ENCODE measurements at regions not wholly inside any gene's neighbourhood (a gene's known extent, or its start where the extent isn't known, plus 50 kb on each side); places are given as distances from the start of the nearest gene placed in this dataset.
"Not testable (repeated sequence)": the region's sequence is repeated elsewhere in the genome, so short reads cannot be mapped to it uniquely, and the experiment has no call there.

DNA sequence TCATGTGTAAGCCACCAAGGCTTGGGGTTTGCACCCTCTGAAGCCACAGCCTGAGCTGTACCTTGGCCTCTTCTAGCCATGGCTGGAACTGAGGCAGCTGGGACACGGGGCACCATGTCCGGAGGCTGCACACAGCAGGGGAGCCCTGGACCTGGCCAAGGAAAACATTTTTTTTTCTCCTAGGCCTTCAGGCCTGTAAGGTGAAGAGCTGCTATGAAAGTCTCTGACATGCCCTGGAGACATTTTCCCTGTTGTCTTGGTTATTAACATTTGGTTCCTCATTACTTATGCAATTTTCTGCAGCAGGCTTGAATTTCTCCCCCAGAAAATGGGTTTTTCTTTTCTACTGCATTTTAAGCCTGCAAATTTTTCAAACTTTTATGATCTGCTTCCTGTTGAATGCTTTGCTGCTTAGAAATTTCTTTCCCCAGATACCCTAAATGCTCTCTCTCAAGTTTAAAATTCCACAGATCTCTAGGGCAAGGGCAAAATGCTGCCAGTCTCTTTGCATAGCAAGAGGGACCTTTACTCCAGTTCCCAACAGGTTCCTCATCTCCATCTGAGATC is 295.8 kb downstream of the LTN1 start:
- no peak for DNase-seq

DNA sequence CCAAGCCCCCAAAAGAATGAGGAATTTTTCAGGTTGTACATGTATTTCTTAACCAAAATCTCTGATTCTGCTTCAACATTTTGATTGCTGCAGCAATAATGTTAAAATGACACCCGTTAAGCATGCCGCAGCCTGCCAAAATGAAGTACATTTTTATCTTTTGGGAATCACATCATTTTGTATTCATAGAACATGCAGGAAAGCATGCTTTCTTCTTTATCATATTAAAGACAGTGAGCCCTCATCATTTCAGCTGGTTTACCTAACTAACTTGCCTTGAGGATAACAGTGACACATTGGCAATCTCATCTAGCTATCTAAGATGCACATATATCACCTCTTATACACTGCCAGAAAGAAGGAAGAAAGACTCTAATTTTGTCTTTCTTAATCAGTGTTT is 299.2 kb downstream of the LTN1 start:
- no peak for DNase-seq

DNA sequence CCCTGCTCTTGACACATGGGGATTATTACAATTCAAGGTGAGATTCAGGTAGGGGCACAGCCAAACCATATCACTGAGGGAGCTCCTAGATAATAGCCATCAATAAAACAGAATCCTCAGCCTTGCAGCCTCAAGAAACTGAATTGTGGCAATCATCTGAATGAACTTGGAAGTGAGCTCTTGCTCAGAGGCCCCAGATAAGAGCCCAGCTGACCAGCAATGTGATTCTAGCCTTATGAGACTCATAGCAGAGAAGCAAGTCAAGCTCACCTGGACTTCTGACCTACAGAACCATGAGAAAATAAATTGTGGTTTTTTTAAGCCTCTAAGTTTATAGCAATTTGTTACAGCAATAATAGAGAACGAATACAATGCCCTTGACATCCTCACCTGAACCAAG is 302.5 kb downstream of the LTN1 start:
- DNase-seq: no peak

DNA sequence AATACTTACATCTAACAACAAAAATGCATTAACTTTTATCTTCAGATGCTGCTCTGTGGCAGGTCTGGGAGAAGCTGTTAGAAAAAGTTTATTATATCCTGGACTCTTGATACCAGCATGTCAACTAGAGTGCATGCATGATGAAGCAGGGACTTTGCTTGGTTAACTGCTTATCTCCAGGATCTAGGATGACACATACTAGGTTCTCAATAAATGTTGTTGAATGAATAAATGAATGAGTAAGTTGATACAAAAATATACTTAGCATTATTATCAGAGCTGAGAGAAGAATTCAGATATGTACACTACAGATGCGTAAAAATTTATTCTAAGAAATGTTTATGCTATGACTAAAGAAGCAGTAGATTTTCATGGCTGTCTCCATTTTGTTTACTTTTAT is 304.3 kb downstream of the LTN1 start:
- DNase-seq: no peak

DNA sequence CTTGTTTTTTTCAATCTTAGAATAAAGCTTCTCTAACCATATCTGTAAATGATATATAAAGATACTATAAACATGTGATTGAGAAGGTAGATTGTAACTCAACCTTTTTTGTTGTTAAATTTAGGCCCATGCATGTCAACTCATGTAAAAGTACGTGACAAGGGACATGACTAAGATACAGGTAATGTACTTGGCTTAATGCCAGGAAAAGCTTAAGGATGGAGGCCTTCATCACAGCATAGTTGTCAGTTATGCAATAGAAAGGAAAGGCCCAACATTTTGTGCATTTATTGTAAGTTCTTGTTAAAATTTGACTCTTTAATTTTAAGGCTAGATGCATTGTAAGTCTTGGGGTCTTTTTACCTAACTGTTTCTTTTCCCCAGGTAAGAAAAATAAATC is 305.1 kb downstream of the LTN1 start:
- DNase-seq: no peak

DNA sequence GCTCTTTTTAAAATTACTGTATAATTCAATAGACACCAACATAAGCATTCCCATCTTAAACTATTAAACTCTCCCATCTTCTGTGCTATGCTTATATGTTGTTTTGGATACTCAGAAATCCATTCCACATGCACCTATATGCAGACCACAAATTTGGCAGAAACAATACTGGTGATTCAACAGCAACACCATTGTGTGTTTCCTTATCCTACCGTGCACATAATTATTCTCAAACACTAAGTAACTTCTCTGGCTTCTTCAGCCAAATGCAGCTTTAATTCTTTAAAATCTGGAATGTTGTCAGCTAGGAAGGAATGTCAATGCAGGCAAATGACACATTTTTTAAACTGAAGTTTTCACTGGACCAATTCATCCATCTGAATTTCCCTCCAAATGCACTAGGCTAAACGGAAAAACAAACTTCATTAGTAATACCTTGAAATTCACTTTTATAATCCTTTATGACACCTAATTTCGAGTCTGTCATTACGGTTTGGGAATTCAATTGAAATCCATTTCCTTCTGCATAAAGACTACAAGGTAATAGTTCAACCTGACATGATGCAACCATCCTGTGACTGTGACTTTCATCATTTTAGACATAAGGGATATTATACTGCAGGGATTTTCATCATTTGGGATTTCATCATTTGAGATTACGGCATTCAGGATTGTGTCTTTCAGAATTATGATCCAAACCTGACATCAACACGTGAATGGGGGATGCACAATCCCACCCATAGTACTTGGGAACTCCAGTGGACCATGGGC is 308.5 kb downstream of the LTN1 start:
- no peak for DNase-seq

- not testable (repeated sequence) for DNase-seq
Observed at GRCh38 chr21:28682884-28683283, 309.8 kb downstream of the LTN1 start.

DNA sequence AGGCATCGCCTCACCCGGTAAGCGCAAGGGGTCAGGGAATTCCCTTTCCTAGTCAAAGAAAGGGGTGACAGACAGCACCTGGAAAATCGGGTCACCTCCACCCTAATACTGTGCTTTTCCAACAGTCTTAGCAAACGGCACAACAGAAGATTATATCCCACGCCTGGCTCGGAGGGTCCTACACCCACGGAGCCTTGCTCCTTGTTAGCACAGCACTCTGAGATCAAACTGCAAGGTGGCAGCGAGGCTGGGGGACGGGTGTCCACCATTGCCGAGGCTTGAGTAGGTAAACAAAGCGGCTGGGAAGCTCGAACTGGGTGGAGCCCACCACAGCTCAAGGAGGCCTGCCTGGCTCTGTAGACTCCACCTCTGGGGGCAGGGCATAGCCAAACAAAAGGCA is 315.6 kb downstream of the LTN1 start:
- DNase-seq: not testable (repeated sequence)

DNA sequence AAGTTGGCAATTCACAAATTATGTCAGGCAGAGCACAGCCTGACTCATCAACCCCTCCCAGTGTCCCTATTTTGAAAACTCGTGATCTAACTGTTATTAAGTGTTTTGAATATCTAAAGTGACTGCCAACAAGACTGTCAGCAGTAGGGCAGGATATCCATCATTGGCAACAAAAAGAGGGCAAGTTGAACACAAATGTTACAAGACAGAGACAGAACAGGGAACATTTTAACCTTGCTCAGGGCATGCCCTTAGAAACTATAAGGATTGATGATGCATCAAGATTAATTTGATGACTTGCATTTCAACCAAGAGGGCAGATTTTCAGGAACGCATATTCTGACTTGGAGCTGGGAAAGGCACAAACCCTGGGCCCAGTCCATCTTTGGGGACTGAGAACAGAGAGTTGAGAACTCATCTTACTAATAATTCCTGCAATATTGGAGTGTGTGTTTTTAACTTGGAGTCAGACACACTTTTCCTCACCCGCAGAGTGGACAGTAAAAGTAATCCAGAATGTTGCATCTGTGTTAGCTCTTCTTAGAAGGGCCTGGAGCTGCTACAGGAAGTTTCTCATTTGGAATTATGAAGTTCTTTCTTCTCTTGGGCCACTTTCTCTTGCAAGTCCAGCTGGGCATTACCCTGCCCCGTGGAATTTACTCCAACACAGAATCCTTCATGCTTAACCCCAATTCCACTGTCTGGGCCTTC is 317.2 kb downstream of the LTN1 start:
- DNase-seq: no peak

- no peak for DNase-seq
Observed at GRCh38 chr21:28674763-28675162, 317.9 kb downstream of the LTN1 start.

DNA sequence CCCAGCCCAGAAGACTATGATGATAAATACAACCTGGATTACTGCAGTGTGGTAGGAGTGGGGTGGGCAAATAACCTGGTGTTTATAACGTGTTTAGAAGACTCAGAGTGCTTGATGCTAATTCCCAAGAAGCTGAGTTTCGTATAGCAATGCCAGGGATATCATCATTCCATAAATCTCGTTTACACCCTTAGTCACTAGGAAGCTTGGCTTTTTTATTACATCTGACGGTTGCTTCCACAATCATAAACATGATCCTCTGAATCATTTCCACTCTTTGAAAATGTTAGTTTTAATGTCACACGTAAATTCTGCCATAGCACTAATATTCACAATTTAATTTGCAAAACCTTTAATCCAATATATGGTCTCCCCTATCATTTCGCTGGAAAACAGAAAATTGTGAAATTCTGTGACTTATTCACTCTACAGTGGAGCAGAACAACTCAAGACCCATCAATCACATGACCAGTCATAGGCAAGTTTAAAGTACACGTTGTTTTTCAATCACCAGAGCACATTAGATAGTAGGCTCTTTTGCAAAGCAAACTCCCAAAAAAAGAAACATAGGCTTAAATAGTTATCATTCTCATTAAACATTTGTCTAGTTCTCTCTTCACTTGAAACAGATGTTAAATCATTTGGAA is 321.0 kb downstream of the LTN1 start:
- no peak for DNase-seq

DNA sequence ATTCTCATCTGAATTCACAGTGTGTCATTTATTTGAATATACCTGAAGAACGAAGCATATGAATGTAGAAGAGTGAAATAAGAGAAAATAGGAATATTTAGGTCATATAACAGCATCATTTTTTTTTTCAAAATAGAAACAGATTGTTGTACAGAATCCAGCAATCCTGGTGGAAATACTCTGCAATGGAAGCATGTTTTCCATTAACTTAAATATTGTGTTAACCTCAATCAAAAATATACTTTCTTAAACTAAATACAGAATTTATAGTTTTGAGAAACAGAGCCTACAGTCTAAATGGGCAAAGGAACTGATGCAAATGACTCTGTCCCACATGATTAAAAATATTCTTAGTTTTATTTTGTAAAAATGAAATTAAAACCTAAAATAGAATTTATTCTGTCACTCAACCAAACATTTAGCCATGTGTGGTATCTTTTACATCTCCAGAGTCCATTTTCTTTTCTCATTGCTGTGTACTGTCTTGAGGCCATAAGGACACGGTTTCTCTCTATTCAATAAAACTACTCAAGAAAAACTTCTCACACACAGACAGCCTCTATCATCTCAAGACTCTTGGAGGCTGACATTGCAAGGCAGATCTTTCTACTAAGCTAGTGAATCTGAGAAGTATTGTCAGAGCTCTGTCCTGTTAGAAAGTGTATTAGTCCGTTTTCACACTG is 322.6 kb downstream of the LTN1 start:
- no peak for DNase-seq

DNA sequence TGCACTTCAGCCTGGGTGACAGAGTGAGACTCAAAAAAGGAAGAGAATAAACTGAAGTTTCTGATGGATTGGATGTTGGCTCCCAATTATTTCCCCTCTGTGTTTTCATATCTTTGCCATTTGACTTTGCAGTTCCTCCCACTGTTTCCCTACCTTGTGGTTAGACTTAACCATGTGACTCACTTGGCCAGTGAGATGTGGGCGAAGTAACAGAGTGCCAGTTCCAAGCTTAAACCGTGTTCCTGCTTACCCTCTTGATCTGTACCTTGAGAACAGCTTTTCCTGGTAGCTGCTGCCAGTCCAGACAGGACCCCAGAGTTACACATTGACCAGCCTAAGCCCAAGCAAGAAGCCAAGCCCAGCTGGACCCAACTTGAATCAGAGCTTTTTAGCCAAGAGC is 323.4 kb downstream of the LTN1 start:
- no peak for DNase-seq

DNA sequence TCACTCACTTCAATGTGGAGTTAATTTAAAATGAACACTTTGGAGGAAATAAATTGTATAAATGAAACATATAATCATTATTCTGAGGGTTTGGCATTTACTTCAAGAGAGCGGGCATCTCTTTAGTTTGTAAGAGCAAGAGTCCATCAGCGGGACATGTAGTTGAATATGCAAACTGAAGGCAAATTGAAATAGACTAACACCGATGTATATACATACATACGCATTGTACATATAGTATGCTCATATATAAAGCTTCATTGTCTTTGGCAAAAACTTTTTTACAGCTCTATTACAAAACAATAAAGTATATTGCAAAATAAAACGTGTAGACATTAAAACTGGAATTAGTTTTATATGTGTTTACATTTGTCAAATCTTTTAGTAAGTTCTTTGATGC is 328.9 kb downstream of the LTN1 start:
- DNase-seq: no peak

GRCh38 chr21:28663111-28663693 is 329.5 kb downstream of the LTN1 start:
- no peak for DNase-seq

GRCh38 chr21:28657566-28657965 is 335.1 kb downstream of the LTN1 start:
- peak; percentile 8 for DNase-seq

DNA sequence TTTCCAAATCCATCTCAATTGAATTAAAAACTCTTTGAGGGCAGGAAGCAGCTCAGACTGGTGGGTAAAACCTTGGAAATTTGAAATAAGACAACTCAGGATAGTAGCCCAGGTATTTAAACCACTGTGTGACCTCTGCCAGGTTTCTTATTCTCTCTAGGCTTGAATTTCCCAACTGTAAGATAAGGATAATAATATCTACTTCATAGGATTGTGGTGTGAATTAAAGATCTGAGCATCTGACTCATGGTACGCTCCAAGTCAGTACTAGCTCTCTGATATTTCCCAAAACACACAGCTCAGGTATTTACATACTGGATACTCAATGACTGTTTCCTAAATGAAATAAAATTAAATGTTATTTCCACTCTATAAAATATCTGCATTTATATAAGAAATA is 337.2 kb downstream of the LTN1 start:
- no peak for DNase-seq

DNA sequence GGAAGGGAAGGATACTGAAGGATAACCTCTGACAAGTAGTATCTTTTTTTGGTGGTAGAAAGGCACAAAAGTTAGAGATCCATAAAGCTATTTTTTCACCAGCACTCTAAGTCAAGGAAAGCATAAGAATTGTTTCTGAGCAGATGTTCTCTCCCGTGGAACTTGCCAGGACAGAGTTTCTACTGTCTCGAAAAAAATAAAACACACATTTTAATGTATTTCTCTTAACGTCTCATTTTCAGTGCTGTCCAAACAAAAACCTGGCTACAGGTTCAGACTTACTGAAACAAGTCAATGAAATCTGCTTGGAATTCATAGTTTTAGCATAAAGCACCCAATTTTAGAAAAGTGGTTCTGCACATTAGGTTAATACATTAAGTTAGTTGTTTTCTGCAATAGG is 338.3 kb downstream of the LTN1 start:
- DNase-seq: no peak

DNA sequence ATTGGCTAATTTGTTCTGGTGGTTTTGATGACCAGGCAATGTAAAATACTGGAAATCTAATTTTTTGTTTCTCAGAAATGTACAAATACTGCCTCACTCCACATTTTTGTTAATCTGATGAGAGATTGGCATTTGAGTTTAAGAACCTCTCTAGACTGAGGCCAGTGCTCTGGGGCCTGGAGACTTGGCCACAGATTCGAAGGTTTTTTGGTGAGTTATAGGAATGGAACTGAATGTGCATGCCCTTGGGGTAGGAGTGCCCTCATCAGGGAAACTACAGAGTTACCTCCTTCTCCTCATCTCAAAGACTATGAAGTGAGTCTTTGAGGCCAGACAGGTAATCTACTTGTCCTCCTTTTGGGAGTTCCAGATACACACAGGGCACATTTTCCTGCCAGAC is 347.9 kb downstream of the LTN1 start:
- DNase-seq: peak; percentile 26

GRCh38 chr21:28642891-28643290 is 349.8 kb downstream of the LTN1 start:
- no peak for DNase-seq

- DNase-seq: no peak
Observed at GRCh38 chr21:28641731-28642130, 350.9 kb downstream of the LTN1 start.

GRCh38 chr21:28640326-28640725 is 352.4 kb downstream of the LTN1 start:
- DNase-seq: no peak

GRCh38 chr21:28639737-28640136 is 352.9 kb downstream of the LTN1 start:
- no peak for DNase-seq

Measured in amniotic stem cell (primary cell).